ENCODE measurements at regions not wholly inside any gene's neighbourhood (a gene's known extent, or its start where the extent isn't known, plus 50 kb on each side); places are given as distances from the start of the nearest gene placed in this dataset.

GRCh38 chr6:14965424-14966075 lies 280.3 kb upstream of the JARID2 start:
- no peak overlapping the region for H3K9ac ChIP-seq (ENCODE audit: low read length)
- H3F3A ChIP-seq (ENCODE audit: insufficient read depth), result no peaks in the 10 kb centered on the region
- H3K79me2 ChIP-seq (ENCODE audit: insufficient read depth, low read length), result no peaks in the 10 kb centered on the region
- H3K9me2 ChIP-seq (replicated peaks; ENCODE audit: insufficient read depth, low read length), result no peaks in the 10 kb centered on the region
- no peaks in the 10 kb centered on the region for H3K9me3 ChIP-seq (ENCODE audit: insufficient read depth, low read length)
- H3K4me3 ChIP-seq (ENCODE audit: insufficient read depth, low read length, poor library complexity, severe bottlenecking), result no peak overlapping the region
- H3K27me3 ChIP-seq (ENCODE audit: low read length), result 0 out of 2 replicates have a peak, but pooled peaks cover 2% of the 10 kb centered on the region
- H4K20me1 ChIP-seq (ENCODE audit: low read depth, low read length), result no peaks in the 10 kb centered on the region
- no peaks in the 10 kb centered on the region for H3K36me3 ChIP-seq (ENCODE audit: low read length)
- no peak for TF ChIP-seq CTCF (IDR thresholded peaks at IDR 0.05; ENCODE audit: insufficient read depth, low read length, poor library complexity, severe bottlenecking)
- TF ChIP-seq EZH2phosphoT487 (conservative IDR thresholded peaks at IDR 0.05; ENCODE audit: low read length), result no peak
- H2AFZ ChIP-seq (ENCODE audit: low read depth, low read length, severe bottlenecking), result no peak overlapping the region
- H3K27ac ChIP-seq (ENCODE audit: low read depth, low read length), result no peak overlapping the region
- no peak overlapping the region for H3K4me2 ChIP-seq (ENCODE audit: low read depth, low read length, poor library complexity, severe bottlenecking)

- Histone ChIP-seq H3K79me2 (ENCODE audit: insufficient read depth, low read length) (no peaks in the 10 kb centered on the region), H3K9me3 (ENCODE audit: insufficient read depth, low read length) (no peaks in the 10 kb centered on the region), H4K20me1 (ENCODE audit: low read depth, low read length) (no peaks in the 10 kb centered on the region), H3F3A (ENCODE audit: insufficient read depth) (no peaks in the 10 kb centered on the region), H3K27me3 (ENCODE audit: low read length) (0 out of 2 replicates have a peak, but pooled peaks cover 2% of the 10 kb centered on the region), H3K4me3 (ENCODE audit: insufficient read depth, low read length, poor library complexity, severe bottlenecking) (no peak overlapping the region), H3K9me2 (replicated peaks; ENCODE audit: insufficient read depth, low read length) (no peaks in the 10 kb centered on the region), H2AFZ (ENCODE audit: low read depth, low read length, severe bottlenecking) (no peak overlapping the region), H3K36me3 (ENCODE audit: low read length) (no peaks in the 10 kb centered on the region), H3K27ac (ENCODE audit: low read depth, low read length) (no peak overlapping the region), H3K9ac (ENCODE audit: low read length) (no peak overlapping the region), H3K4me2 (ENCODE audit: low read depth, low read length, poor library complexity, severe bottlenecking) (no peak overlapping the region)
- TF ChIP-seq CTCF (IDR thresholded peaks at IDR 0.05; ENCODE audit: insufficient read depth, low read length, poor library complexity, severe bottlenecking) (no peak), EZH2phosphoT487 (conservative IDR thresholded peaks at IDR 0.05; ENCODE audit: low read length) (no peak)
Observed at GRCh38 chr6:14966096-14966905, 279.6 kb upstream of the JARID2 start.

GRCh38 chr6:14966906-14967711 lies 278.8 kb upstream of the JARID2 start:
- H3K36me3 ChIP-seq (ENCODE audit: low read length), result no peaks in the 10 kb centered on the region
- no peaks in the 10 kb centered on the region for H4K20me1 ChIP-seq (ENCODE audit: low read depth, low read length)
- no peaks in the 10 kb centered on the region for H3K9me2 ChIP-seq (replicated peaks; ENCODE audit: insufficient read depth, low read length)
- H3K27ac ChIP-seq (ENCODE audit: low read depth, low read length), result no peak overlapping the region
- H2AFZ ChIP-seq (ENCODE audit: low read depth, low read length, severe bottlenecking), result no peak overlapping the region
- no peaks in the 10 kb centered on the region for H3K9me3 ChIP-seq (ENCODE audit: insufficient read depth, low read length)
- H3K27me3 ChIP-seq (ENCODE audit: low read length), result 0 out of 2 replicates have a peak, but pooled peaks cover 2% of the 10 kb centered on the region
- TF ChIP-seq CTCF (IDR thresholded peaks at IDR 0.05; ENCODE audit: insufficient read depth, low read length, poor library complexity, severe bottlenecking), result no peak
- no peak for TF ChIP-seq EZH2phosphoT487 (conservative IDR thresholded peaks at IDR 0.05; ENCODE audit: low read length)
- no peak overlapping the region for H3K4me2 ChIP-seq (ENCODE audit: low read depth, low read length, poor library complexity, severe bottlenecking)
- no peaks in the 10 kb centered on the region for H3K79me2 ChIP-seq (ENCODE audit: insufficient read depth, low read length)
- H3K9ac ChIP-seq (ENCODE audit: low read length), result no peak overlapping the region
- no peak overlapping the region for H3K4me3 ChIP-seq (ENCODE audit: insufficient read depth, low read length, poor library complexity, severe bottlenecking)
- no peaks in the 10 kb centered on the region for H3F3A ChIP-seq (ENCODE audit: insufficient read depth)
